NCI-H446 treated with DMSO at 0.1 percent for 48 hours (cell line): ENCODE measurements at regions not wholly inside any gene's neighbourhood (a gene's known extent, or its start where the extent isn't known, plus 50 kb on each side); places are given as distances from the start of the nearest gene placed in this dataset.

Source experiments
- DNase-seq: peaks from one replicate; lab custom pipeline; 2025; lab: John Stamatoyannopoulos, UW

DNA sequence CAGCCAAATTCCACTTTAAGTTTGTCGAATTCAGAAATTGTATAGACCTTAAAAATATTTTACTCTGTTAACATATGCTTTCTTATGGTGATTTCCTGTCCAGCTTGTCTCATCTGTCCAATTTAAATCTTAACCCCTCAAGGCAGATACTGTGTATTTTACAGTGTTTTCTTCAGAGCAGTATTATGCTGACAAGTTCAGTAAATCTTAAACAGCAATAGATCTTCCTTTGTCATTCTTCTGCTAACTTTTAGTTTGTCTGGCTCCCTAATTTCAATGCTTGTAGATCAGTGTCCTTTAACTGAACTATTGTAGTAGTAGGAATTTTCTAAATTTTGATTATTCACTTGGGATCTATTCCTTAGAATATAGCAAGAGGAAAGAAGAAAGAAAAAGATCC is 52.8 kb upstream of the MEIS1 start:
- no peak for DNase-seq

DNA sequence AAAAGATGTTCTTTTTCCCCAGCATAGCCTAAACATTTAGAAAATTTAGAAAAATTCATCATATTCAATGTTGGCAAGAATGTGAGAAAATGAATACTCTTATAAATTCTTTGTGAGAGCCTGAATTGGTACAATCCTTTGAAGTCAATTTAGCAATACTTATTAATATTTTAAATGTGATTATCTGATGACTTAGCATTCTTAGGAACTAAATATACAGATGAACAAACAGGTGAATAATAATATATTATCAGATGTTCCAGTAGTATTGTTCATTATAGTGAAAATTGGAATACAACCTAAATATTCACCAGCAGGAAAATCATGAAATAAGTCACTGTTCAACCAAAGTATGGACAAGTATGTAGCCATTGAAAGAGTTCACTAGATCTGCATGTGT is 55.5 kb upstream of the MEIS1 start:
- DNase-seq: no peak

DNA sequence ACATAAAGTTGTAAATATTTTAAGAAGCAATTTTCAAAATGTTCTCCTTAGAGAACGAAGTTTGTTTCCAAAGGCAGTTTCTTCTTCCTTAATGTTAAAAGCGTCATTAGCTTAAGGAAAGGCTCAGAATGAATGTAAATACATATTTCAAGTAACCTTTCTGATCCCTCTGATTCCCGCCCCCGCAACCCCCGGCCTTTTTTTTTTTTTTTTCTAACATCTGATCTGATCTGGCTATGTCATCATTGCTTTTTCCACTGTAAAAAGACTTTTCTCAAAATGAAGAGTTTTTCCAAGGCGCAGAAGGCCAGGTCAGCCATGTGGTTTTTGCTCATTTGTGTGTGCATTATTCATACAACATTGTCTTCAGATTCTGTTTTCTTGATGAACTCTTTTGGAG is 57.1 kb upstream of the MEIS1 start:
- DNase-seq: no peak

DNA sequence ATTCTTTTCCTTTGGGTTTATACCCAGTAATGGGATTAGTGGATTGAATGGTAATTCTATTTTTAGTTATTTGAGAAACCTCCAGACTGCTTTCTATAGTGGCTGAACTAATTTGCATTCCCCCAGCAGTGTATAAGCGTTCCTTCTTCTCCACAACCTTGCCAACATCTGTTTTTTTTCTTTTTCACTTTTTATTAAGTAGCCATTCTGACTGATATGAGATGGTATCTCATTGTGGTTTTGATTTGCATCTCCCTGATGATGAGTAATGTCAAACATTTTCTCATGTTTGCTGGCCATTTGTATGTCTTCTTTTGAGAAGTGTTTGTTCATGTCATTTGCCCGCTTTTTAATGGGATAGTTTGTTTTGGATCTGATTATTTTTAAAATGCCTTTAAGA is 64.1 kb upstream of the MEIS1 start:
- DNase-seq: no peak

DNA sequence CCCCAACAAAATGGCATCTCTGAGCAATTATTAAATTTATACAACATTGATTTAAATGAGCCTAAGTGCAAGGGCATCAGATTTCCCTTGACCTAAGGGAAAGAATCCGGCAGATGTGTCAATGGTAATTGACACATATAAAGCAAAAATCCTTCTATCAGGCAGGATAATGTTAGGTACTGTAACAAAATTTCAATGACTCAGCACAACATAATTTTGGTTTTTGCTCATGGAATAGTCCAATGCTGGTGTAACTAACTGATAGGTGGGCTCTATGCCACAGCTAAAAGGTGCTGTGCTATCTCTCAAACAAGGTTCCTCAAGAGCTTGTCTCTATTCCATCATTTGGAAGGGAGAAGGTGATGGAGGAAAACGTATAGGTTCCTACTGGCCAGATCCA is 68.3 kb upstream of the MEIS1 start:
- no peak for DNase-seq

DNA sequence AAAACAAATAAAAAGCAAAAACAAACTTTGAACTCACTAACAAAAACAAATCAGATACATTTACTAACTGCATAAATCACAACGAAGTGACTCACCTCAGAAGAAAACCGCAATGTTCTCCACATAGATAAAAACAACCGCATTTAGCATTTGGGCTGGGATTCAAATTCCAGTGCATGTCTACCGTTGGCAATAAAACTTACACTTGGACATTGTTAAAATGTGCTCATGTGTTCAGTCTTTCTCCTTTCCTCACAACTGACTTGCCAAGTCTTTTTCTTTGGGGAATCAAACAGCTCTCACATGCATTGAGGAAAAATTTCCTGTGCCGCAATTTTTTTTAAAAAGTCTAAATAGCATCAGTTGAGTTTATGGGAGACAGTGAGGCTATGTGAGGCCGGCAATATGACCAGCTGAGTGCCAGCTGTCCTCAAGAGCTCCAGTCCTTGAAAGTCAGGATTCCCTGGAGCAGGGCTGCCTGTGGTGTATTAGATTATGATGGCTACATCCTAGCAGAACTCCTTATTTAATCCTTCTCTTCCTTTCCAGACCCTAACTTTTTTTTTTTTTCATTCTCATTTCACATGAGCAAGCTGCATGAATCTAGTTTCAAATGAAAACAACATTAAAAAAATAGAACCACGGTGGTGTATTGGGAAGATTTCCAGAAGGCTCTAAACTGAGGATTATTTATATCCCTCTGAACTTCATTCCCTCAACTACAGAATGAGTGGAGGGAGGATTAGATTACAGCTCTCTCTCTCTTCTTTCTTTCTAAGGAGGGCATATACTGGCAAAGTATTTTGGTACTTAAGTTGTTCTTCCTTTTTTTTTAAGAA is 70.2 kb upstream of the MEIS1 start:
- DNase-seq: no peak

DNA sequence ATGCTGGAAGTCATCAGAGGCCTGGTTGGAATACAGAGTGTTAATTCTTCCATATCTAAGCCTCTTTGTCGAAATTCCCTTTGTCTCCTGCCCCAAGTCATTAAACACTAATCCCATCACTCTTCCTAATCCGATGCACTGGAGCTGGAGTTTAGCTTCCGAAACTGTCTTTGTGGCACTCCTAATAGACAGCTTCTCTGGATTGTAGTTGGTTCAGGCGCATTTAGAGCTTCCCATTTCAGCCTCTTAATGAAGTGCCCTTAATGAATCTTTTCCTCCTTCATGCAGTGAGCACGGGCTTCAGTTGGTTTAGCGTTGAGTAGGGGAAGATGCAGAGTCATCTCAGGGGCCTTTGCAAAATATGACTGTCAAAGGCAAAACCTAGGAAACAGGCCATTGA is 72.2 kb upstream of the MEIS1 start:
- DNase-seq: no peak

DNA sequence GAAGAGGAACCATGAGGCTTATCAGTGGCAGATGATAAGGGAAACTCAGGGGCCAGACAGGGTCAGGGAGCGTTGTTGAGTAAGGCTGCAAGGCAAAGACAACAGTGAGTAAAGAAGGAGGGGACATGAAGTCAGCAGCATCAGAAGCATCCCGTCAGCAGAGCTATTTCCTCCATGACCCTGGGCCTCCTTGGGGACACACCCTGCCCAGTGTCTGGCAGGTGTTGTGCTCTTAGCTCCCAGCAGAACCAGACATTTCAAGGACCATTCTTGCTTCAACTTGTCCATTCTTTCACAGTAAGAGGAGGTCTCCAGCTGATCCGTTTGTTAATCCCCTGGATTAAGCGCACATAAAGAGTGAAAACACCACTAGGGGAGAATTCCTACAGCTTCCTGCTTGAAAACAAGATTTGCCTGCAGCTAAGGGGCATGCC is 88.7 kb upstream of the MEIS1 start:
- no peak for DNase-seq

DNA sequence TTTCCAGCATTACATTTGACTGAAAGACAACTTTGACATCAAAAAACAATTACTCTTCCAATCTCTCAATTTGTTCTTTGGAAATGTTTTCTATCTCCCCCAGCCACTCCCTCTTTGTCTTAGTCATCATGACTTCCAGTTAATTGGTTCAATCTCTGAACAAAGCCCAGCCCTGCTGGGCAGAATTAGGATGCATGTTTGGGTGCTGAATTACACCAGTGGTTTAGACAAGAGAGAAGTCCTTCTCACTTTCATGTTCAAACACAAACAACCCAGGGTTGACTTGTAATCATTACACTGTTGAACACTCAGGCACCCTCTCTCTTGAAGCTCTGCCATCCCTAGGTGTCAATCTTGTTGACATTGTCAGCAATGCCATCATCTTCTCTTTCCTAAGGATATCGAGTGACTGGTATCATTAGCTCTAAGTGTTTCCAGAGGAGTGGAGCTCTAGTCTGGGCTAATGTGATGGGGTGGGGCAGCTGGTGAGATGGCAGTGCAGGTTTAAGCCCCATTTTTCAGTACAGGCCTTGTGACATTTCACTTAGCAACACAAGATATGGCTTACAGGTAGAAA is 90.8 kb upstream of the MEIS1 start:
- DNase-seq: no peak

DNA sequence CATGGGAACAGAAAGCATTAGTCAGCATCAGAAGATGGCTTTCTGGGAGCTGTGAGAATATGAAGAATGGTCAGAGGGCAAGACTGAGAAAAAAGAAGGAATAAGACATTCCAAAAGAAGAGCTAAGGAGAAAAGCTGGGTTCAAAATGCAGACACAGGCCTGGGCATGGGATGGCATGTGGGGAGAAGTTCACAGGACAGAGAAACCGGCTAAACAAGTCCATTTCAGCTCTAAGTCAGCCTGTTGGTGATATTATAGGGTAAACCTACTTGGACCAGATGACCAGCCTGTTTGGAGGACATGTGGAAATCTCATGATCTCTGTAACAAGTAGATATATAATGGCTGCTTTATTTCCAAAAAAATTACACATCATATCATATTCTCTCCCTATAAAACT is 91.7 kb upstream of the MEIS1 start:
- DNase-seq: no peak

DNA sequence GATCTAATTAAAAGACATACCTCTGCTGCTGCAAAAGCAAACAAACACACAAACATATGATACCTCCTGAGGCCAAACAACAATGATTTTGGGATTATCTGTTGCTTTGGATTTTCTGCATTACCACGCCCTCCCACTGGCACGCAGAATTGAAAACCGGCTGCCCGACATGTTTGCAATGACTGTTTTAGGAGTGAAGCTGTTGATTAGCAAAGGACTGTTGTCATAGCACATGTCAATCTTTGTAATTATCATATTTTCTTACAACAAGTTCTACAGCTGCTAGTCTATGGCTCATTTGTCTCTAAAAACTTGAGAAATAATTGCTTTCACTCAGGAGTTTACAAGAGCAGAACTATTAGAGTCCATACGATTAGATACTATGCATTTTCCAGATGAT is 94.4 kb upstream of the MEIS1 start:
- no peak for DNase-seq

DNA sequence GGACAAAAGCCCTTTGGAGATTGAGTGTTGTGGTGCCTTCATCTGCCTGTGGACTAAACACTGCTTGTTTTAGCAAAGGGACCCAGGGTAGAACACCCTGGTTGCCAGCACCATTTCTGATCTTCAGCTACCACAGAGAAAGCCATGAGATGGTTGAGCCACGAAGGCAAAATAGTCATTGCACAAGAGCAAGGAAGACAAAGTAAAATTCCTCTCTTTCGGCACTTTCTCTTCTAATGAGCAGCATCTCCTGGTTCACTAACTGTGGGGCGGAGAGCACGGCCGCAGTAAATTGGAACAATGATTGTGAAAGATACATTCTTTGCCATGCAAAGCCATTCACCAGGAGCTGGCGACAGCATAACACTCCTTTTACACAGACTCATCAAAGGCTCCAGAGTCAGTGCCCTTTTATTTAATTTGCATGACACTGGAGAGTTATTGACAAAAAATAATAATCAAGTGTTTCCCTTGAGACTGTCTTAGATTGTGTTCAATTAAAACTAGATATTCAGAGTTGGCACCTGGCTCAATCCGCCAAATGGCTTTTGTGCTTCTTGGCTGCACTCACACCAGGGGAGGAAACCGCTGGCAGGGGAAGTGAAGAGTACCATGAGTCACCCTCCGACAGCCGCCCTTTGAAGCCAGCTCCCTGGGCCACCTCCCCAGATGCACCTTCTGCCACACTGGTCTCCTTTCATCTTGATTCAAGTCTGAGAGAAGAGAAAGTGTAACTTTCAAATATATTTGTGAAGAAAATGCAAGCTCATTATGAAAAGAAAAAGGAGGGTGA is 100.5 kb upstream of the MEIS1 start:
- peak; percentile 77 for DNase-seq

DNA sequence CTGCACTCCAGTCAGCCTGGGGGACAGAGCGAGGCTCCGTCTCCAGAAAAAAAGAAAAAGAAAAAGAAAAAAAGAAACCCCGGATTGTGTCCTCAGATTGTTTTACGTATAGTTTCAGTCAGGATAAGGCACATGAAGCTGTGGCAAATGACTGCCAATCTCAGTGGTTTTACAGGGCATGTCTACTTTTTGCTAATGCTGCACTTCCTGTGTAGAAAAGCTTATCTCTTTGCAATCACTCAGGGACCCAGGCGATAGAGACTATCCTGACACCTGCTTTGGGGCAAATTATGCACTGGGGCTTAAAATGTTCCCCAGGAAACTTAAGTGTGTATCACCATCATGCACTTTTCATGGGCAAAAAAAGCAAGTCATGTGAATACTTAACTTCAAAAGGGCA is 103.7 kb upstream of the MEIS1 start:
- DNase-seq: no peak

DNA sequence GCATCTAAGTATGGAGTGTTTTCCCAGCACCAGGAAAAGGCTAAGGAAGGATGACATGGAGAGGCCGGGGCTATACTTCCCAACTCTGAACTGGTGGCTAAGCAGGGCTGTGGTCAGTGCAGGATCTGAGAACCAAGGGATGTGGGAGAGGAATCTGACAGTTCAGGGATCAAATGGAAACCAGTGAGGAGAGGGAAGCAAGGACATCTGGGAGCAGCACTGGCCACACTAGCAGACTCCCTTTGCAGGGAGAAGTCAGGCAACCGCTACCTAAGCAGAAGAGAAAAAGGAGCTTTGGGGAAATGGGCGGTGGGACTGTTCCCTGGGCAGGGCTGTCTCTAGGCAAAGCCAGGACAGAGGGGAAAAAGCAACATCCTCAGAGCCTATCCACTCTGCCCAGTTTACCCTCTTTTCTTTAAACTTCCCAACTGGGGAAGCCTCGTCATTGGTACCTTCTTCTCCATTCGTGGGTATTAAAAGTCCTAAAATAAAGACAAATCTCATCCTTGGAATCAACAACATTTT is 105.8 kb upstream of the MEIS1 start:
- DNase-seq: no peak

DNA sequence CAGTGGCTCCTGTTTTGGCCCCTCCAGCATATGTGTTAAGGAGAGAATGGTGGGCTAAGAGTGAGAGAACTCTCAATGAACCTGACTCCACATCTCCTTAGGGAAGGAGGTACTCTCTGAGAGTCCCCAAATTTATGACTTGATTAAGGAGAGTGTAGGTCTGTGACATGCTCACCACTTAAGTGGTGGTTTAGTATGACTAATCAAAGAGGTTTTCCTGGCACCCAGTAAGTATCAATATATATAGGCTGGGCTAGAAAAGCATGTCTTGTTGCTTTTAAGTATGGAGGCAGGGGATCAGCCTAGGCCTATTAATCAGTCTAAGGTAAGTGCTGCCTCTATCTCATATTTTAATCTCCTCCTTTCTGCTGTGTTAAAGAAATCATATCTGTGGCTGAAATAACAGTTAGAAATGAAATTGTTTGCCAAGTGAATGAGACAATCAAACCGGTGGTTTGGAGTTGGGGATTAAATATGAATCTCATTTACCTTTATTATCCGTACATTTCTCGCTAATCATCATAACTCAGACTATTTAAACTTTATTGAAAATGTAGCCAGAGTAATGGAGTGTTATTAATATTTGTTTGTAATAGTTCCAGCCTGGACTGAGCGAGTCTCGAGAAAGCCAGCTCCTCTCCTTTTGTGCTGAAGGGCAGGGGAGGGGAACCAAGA is 107.7 kb upstream of the MEIS1 start:
- DNase-seq: no peak

DNA sequence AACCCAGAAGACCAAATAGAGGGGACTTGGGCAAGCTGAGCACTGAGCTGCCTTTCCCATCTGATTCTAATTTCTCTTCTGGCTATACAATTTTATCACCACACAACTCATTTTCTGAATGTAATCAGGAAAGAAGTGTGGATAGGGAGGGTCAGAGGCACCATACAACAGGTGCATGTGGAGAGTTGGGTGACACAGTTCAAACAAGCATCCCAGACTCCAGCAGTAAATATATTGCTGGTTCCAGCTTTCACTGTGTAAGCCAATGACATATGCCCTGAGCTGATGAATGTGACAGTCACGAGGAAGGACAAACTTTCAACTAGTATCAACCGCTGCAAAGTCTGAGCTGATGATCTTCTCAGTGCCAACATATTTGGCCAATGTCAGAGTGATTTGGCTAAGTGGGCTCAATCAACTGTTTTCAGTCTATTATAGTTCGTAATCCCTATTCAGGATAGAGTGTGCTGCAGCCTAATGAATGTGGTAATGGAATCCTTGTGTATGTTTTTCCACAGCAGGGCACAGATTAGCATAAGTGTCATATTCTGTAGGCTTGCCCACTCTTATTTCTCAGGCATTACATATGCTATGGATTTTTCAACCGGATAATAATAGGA is 109.9 kb upstream of the MEIS1 start:
- no peak for DNase-seq

DNA sequence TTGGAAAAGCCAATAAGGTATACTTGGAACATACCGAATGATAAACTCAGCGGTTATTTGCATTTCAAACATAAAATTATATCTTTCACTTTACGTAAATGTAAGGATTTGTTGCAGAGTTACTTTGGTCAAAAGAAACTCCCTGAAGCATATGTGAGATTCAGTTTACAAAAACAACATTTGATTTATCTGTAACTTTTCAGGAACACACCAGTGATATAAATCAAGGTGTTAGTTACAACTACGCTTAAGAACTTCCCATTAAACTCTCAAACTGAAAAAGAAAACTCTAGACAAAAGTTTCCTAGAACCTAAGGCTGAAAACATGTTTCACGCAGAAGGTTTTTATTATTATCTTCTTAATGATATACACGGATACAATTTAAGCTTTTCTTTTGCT is 110.6 kb upstream of the MEIS1 start:
- no peak for DNase-seq

DNA sequence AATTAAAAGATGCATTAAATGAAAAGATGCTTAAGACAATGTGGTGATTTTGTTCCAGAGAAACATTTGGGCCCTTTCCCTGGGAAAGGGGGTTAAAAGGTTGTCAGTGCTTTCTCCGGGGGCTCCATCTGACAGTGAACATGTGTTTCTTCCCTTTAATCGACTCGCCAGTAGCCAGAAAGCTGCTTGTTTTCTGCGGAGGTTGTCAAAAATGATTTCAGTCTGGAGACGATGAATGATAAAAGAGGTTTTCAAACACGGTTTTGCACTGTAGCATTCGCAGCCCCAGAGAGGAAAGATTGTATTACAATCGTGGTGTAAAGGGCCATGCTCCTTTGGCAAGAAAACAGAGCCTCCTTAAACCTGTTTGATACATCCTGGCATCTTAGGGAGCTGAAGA is 111.5 kb upstream of the MEIS1 start:
- DNase-seq: no peak

DNA sequence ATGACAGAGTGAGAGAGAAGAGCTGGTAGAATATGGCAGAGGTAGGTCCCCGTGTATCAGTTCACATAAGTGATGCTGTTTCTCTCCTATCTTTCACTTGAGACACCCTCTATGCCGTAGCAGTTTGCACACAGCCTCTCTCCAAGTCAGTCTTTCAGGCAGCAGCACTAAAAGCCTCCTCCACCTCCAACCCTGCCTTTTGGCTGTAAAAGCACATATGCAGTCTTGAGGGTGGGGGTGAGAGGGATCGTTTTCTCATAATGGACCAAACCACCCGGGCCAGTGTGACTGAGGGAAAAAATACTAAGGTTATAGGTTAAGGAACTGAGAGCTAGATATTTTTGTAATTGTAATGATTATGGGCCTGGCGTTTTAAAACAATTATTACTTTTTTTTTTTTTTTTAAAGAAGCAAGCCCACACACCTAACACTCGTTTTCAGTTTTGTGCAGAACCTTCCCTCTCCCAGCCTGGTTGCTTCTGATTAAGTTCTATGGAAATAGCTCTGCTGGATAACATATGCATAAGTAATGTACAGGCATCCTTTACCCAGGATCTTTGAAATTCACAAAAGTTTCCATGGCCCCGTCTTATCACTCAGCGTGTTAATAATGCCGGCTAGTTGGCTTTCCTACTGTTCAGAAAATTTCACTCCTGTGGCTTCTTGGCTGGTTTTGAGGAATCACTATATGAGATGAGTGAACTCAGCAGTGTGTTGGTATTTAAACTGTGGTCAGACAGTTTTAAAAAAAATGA is 112.2 kb upstream of the MEIS1 start:
- DNase-seq: no peak

DNA sequence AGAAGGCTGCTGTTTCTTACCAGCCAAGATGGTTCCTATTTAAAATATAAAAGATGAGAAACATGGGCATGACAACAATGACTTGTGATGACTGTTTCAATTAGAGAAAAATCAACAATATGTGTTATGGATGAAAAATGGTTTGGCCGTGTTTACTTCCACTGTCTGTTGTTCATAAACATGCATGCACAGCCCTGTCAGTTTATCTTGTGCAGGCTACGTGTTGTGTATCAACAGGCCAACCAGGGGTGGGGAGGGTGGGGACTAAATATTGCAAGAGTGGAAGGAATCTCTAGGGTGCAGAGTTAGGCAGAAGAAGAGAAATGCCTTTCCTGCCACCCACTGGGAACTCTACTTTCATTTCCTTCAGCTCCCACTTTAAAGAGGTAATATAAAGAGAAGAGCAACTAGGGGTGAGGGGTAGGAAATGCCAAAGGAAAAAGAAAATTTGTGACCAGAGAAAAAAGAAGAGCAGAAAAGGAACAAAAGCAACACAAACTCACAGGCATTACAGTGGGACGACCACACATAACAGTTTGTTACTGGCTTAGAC is 116.8 kb upstream of the MEIS1 start:
- no peak for DNase-seq
